ENCODE measurements at regions not wholly inside any gene's neighbourhood (a gene's known extent, or its start where the extent isn't known, plus 50 kb on each side); places are given as distances from the start of the nearest gene placed in this dataset.

DNA sequence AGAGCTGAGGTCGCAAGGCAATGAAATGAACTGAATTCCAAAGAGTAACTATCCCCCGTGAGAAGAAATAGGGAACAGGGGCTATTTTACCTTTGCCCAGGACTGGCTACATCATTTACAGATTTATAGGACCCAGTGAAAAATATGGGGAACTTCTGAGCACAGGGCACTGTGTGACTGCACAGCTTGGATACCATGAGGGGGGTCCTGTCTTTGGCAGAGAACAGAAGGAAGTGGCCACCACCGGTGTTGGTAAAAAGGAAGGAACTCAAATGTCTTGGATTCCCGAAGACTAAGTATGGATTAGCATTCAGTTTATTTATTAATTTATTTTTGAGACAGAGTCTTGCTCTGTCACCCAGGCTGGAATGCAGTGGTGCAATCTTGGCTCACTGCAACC, 119.6 kb downstream of the B3GNT2 start:
- H3K27ac ChIP-seq (ENCODE audit: low read depth in 1 of 3, low read length in 2 of 3): no peak overlapping the region
- 81 to 84% (median 81%) methylated on average over 4 of the region's 4 CpGs for WGBS, 3 donors
- DNase-seq: no peak
- H3K4me3 ChIP-seq (ENCODE audit: low read depth in 1 of 3, low read length in 3 of 3): no peak overlapping the region
- FAIRE-seq: no peak
- no peaks in the 10 kb centered on the region for H3K4me1 ChIP-seq (ENCODE audit: control insufficient read depth in 3 of 3, insufficient read depth in 2 of 3, low read depth in 1 of 3, low read length in 2 of 3)
- no peaks in the 10 kb centered on the region for H3K9me3 ChIP-seq (ENCODE audit: control insufficient read depth in 2 of 2, insufficient read depth in 1 of 2, low read depth in 1 of 2, low read length in 1 of 2)
- H3K27me3 ChIP-seq (ENCODE audit: control insufficient read depth in 3 of 3, insufficient read depth in 3 of 3, low read length in 3 of 3): no peaks in the 10 kb centered on the region
- H3K36me3 ChIP-seq (ENCODE audit: control insufficient read depth in 3 of 3, insufficient read depth in 2 of 3, low read depth in 1 of 3, low read length in 3 of 3): no peaks in the 10 kb centered on the region

DNA sequence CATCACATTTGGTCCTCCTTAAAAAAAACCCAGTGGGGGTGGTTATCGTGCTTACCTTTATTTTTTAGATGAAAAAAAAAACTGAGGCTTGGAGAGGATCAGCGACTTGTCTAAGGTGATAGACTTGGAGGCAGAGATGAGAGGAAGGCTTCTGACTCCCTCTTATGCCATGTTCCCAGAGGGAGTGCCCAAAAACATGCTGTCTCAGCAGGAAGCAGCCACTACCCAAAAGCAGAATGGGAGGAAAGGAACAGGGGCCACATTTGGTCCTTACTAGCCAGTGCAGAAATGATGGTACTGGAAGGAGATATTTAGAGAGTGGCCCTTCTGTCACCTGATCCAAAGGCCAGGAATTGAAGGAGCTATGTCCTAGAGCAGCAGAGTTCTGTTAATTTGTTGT, 118.4 kb downstream of the B3GNT2 start:
- H3K27me3 ChIP-seq (ENCODE audit: control insufficient read depth in 3 of 3, insufficient read depth in 3 of 3, low read length in 3 of 3): no peaks in the 10 kb centered on the region
- DNase-seq (no peak), FAIRE-seq (no peak)
- WGBS, 3 donors: 65 to 84% (median 73%) methylated on average over 2 of the region's 2 CpGs
- H3K4me1 ChIP-seq (ENCODE audit: control insufficient read depth in 3 of 3, insufficient read depth in 2 of 3, low read depth in 1 of 3, low read length in 2 of 3): peaks cover 0 to 4% (median 0%) of the 10 kb centered on the region in 3 donors
- no peaks in the 10 kb centered on the region for H3K9me3 ChIP-seq (ENCODE audit: control insufficient read depth in 2 of 2, insufficient read depth in 1 of 2, low read depth in 1 of 2, low read length in 1 of 2)
- no peaks in the 10 kb centered on the region for H3K36me3 ChIP-seq (ENCODE audit: control insufficient read depth in 3 of 3, insufficient read depth in 2 of 3, low read depth in 1 of 3, low read length in 3 of 3)
- H3K4me3 ChIP-seq (ENCODE audit: low read depth in 1 of 3, low read length in 3 of 3): no peak overlapping the region
- H3K27ac ChIP-seq (ENCODE audit: low read depth in 1 of 3, low read length in 2 of 3): no peak overlapping the region

DNA sequence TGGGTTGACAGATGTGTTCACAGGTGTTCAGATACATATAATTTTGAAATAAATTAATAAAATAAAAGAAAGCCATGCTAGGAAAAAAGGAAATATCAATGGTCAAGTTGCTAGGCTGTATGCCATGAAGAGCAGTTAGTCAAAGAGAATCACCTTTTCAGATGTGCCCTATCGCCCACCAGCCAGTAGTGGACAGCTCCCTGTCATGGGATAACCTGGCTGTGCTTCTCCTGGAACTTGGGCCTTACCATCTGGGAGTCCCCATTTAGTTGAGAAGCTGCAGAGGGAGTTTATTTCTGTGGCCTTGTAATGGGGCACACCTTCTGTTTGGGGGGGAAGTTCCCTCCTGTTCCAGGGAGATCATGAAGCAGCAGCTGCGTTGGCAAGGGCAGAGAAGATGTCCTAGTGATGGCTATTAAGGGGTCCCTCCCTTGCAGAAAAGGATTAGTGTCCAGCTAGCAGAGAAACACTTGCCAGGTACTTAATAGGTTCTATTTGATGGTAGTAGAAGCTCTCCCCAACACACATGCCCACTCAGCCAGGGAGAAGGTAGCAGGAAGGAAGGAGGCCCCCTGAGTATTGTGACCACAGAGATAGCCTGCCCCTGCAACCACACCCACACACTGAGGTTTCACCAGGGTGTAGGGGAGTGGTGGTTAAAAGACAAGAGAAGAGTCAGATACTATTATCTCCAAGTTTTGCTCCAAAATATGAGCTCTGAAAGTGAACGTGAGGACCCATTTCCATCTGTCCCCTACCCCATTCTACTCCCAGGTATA, 117.7 kb downstream of the B3GNT2 start:
- H3K27me3 ChIP-seq (ENCODE audit: control insufficient read depth in 3 of 3, insufficient read depth in 3 of 3, low read length in 3 of 3): no peaks in the 10 kb centered on the region
- no peak overlapping the region for H3K4me3 ChIP-seq (ENCODE audit: low read depth in 1 of 3, low read length in 3 of 3)
- H3K27ac ChIP-seq (ENCODE audit: low read depth in 1 of 3, low read length in 2 of 3): no peak overlapping the region
- 62 to 78% (median 75%) methylated on average over 3 of the region's 3 CpGs for WGBS, 3 donors
- H3K4me1 ChIP-seq (ENCODE audit: control insufficient read depth in 3 of 3, insufficient read depth in 2 of 3, low read depth in 1 of 3, low read length in 2 of 3): peaks cover 0 to 4% (median 2%) of the 10 kb centered on the region in 3 donors
- FAIRE-seq (no peak), DNase-seq (no peak)
- no peaks in the 10 kb centered on the region for H3K36me3 ChIP-seq (ENCODE audit: control insufficient read depth in 3 of 3, insufficient read depth in 2 of 3, low read depth in 1 of 3, low read length in 3 of 3)
- H3K9me3 ChIP-seq (ENCODE audit: control insufficient read depth in 2 of 2, insufficient read depth in 1 of 2, low read depth in 1 of 2, low read length in 1 of 2): no peaks in the 10 kb centered on the region

DNA sequence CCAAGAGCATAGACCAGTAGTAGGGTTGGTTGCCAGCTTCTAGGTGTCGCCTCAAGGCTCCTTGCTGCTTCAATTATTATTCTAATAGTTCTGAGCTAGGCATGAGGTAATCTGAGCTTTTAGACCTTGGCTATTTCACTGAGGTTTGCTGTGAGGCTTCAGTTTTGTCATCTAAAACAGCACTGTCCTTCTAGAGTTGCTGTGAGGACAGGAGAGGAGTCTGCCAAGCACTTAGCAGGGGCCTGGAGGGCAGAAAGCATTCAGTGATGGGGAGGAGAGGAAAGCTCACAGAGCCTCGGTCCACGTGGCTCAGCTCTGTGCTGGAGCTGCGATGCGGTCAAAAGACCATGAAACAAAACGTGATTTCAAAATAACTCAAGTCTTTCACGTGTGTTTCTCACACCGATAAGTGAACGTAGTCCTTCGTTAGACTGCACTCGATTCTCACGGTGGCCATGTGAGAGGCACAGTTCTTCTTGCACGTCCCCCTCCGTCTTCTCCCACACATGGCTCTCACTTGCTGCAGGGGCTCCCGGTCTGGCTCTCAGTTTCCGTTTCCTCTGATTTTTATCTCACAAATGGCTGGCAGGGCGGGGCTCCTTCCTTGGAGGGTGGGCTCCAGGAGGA, 113.7 kb downstream of the B3GNT2 start:
- Histone ChIP-seq H3K27ac (ENCODE audit: low read depth in 1 of 3, low read length in 2 of 3) (peak overlapping the region in 2 of 3 donors; percentile 3 to 50), H3K9me3 (ENCODE audit: control insufficient read depth in 2 of 2, insufficient read depth in 1 of 2, low read depth in 1 of 2, low read length in 1 of 2) (no peaks in the 10 kb centered on the region), H3K4me3 (ENCODE audit: low read depth in 1 of 3, low read length in 3 of 3) (no peak overlapping the region), H3K27me3 (ENCODE audit: control insufficient read depth in 3 of 3, insufficient read depth in 3 of 3, low read length in 3 of 3) (no peaks in the 10 kb centered on the region), H3K4me1 (ENCODE audit: control insufficient read depth in 3 of 3, insufficient read depth in 2 of 3, low read depth in 1 of 3, low read length in 2 of 3) (peaks cover 16 to 32% (median 18%) of the 10 kb centered on the region in 3 donors), H3K36me3 (ENCODE audit: control insufficient read depth in 3 of 3, insufficient read depth in 2 of 3, low read depth in 1 of 3, low read length in 3 of 3) (no peaks in the 10 kb centered on the region)
- 53 to 85% (median 56%) methylated on average over 17 of the region's 17 CpGs for WGBS, 3 donors
- DNase-seq (no peak), FAIRE-seq (no peak)

DNA sequence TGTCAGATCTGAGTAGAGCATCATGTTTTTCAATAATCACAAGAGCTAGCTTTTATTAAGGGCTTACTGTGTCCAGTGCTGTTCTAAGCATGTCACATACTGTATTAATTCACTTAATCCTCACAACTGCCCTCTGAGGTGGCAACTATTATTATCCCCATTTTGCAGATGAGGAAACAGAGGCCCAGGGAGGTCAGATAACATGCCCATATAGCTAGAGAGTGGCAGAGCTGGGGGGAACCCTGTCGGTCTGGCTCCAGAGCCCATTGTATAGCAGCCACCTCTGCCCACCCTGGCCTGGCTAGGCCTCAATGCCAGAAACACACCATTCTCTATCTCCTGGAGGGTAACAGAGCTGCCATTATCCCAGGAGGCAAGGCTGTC, 113.2 kb downstream of the B3GNT2 start:
- FAIRE-seq (no peak), DNase-seq (no peak)
- Histone ChIP-seq H3K4me3 (ENCODE audit: low read depth in 1 of 3, low read length in 3 of 3) (no peak overlapping the region), H3K9me3 (ENCODE audit: control insufficient read depth in 2 of 2, insufficient read depth in 1 of 2, low read depth in 1 of 2, low read length in 1 of 2) (no peaks in the 10 kb centered on the region), H3K27ac (ENCODE audit: low read depth in 1 of 3, low read length in 2 of 3) (peak overlapping the region in 1 of 3 donors; percentile 50), H3K27me3 (ENCODE audit: control insufficient read depth in 3 of 3, insufficient read depth in 3 of 3, low read length in 3 of 3) (no peaks in the 10 kb centered on the region), H3K36me3 (ENCODE audit: control insufficient read depth in 3 of 3, insufficient read depth in 2 of 3, low read depth in 1 of 3, low read length in 3 of 3) (no peaks in the 10 kb centered on the region), H3K4me1 (ENCODE audit: control insufficient read depth in 3 of 3, insufficient read depth in 2 of 3, low read depth in 1 of 3, low read length in 2 of 3) (peaks cover 17 to 36% (median 22%) of the 10 kb centered on the region in 3 donors)
- 88 to 100% (median 100%) methylated on average over 1 of the region's 1 CpG for WGBS, 3 donors

DNA sequence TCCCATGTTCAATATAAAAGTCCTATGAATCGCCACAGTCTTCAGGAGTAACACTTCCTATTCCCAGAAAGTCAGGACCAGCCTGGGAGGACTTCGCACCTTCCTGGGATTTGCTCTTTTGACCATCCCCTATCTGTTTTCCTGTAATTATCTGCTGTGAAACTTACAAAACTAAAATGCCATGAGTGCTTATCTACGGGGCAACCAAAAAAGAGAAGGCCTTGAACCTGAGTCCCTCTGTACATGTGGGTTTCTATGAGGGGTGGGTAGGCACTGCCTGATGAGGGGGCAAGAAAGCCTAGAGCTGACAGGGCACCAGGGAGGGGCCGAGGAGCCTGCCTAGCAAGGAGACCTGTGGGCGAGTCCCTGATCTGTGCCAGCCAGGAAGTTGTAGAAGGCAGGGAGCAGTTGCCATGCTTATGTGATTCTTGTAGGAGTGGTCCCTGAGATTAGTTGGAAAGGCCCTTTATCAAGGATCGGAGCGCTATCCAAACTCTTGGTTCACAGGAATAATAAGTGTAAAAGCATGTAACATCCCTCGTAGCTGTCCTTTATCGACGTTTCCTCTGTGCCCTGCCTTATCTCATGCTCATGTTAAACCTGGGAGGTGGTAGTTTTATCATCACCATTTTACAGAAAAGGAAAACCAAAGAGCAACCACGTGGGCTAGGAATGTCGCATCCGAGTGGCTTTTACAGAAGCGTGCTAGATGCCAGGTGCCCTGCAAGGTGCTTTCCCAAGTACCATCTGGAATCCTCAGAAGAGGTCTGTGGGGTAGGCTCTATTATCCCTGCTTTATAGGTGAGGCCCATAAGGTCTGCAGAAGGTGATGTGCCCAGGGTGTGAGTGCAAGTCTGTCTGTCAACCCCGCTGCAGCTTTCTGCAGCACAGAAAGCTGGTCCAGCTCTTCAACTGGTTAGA, 111.8 kb downstream of the B3GNT2 start:
- DNase-seq: peak; percentile 71 to 79
- H3K9me3 ChIP-seq (ENCODE audit: control insufficient read depth in 2 of 2, insufficient read depth in 1 of 2, low read depth in 1 of 2, low read length in 1 of 2): no peaks in the 10 kb centered on the region
- WGBS, 3 donors: 17 to 53% (median 41%) methylated on average over 15 of the region's 15 CpGs
- peak overlapping the region; percentile 67 to 95 (median 79) for H3K27ac ChIP-seq (ENCODE audit: low read depth in 1 of 3, low read length in 2 of 3)
- FAIRE-seq: no peak
- no peaks in the 10 kb centered on the region for H3K27me3 ChIP-seq (ENCODE audit: control insufficient read depth in 3 of 3, insufficient read depth in 3 of 3, low read length in 3 of 3)
- H3K4me1 ChIP-seq (ENCODE audit: control insufficient read depth in 3 of 3, insufficient read depth in 2 of 3, low read depth in 1 of 3, low read length in 2 of 3): peaks cover 23 to 36% (median 26%) of the 10 kb centered on the region in 3 donors
- H3K4me3 ChIP-seq (ENCODE audit: low read depth in 1 of 3, low read length in 3 of 3): no peak overlapping the region
- no peaks in the 10 kb centered on the region for H3K36me3 ChIP-seq (ENCODE audit: control insufficient read depth in 3 of 3, insufficient read depth in 2 of 3, low read depth in 1 of 3, low read length in 3 of 3)

DNA sequence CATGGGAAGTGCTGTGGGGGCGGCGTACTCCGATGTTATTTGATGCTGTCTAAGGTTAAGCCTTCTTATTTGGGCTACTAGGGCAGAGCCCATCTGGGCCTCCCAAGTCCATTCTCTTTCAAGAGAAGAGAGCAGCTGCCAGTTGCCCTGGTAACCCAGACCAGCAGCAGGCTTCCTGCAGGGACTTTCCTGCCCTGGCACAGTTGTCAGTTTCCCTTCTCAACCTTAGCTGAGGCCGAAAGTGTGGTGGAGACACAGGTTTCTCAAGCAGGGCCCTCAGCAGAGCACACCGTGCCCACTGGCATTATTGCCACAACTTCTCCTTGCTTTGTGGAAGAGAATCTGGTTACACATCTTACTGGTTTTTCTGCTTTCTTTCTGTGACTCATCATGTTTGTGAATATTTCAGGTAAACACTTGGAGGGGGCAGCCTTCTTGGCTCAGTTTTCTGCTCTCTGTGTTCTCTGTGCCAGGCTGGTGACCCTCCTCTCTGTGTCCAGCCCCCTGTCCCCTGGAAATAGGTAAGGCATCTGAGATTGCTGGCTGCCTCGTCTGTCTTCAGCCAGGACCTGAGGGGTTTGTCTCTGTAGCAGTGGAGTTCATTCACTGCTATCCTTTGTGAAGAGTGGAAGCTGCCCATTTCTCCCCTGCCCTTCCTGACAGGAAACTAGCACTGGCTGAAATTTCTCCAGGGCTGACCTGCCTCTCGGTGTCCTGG, 111.0 kb downstream of the B3GNT2 start:
- Histone ChIP-seq H3K4me3 (ENCODE audit: low read depth in 1 of 3, low read length in 3 of 3) (no peak overlapping the region), H3K4me1 (ENCODE audit: control insufficient read depth in 3 of 3, insufficient read depth in 2 of 3, low read depth in 1 of 3, low read length in 2 of 3) (peaks cover 23 to 36% (median 26%) of the 10 kb centered on the region in 3 donors), H3K27ac (ENCODE audit: low read depth in 1 of 3, low read length in 2 of 3) (peak overlapping the region; percentile 67 to 95 (median 79)), H3K9me3 (ENCODE audit: control insufficient read depth in 2 of 2, insufficient read depth in 1 of 2, low read depth in 1 of 2, low read length in 1 of 2) (no peaks in the 10 kb centered on the region), H3K36me3 (ENCODE audit: control insufficient read depth in 3 of 3, insufficient read depth in 2 of 3, low read depth in 1 of 3, low read length in 3 of 3) (no peaks in the 10 kb centered on the region), H3K27me3 (ENCODE audit: control insufficient read depth in 3 of 3, insufficient read depth in 3 of 3, low read length in 3 of 3) (no peaks in the 10 kb centered on the region)
- WGBS, 3 donors: 40 to 48% (median 42%) methylated on average over 7 of the region's 7 CpGs
- DNase-seq (peak; percentile 56 to 59), FAIRE-seq (no peak)
